A549 (cell line): ENCODE measurements at regions not wholly inside any gene's neighbourhood (a gene's known extent, or its start where the extent isn't known, plus 50 kb on each side); places are given as distances from the start of the nearest gene placed in this dataset.
A peak's percentile ranks its signal among the peaks of the same experiment; 100 is the strongest.

ENCODE experiments used
- ATAC-seq, 2 experiments: fragments of 200-7000 bp in 1 of 2; fragments of >200 bp in 1 of 2; cut with Nextera tagmentation in 1 of 2; cut with Tn5 transposase in 1 of 2; 3 replicates each; pipeline versions ENCODE4 v1.8.0 to v1.9.1; 2018 to 2020; ENCODE audit warnings: mild to moderate bottlenecking in 1 of 2, moderate library complexity in 1 of 2
- CTCF ChIA-PET: fragments of 300-600 bp; sonication (Branson Sonifier 250); formaldehyde crosslinking; extraction: SDS; loops from one replicate; lab custom pipeline; 2021; ENCODE audit warnings: antibody characterized with exemption, inconsistent platforms; lab: Yijun Ruan, JAX
- POLR2A ChIA-PET: fragments of 350-600 bp; formaldehyde crosslinking; extraction: SDS; loops from one replicate; lab custom pipeline; 2021; ENCODE audit warnings: antibody characterized with exemption, inconsistent platforms; lab: Yijun Ruan, JAX
- DNase-seq, 2 experiments: peaks; one replicate each; pipeline versions ENCODE4 v3.0.0 to v3.0.0-alpha.2; 2011 to 2016; ENCODE audit warnings: low read depth in 1 of 2, low spot score in 1 of 2
- FAIRE-seq: peaks from 2 replicates; lab custom pipeline; 2011; peaks lifted over from hg19 to GRCh38; lab: Jason Lieb, UNC
- H3K27ac ChIP-seq, 2 experiments: fragments of >200 bp; sonication (Bioruptor Twin); formaldehyde crosslinking; 3 replicates each; pipeline ENCODE4 v1.5.1; 2016 to 2017
- H3K4me1 ChIP-seq: fragments of >200 bp; sonication (Bioruptor Twin); formaldehyde crosslinking; 3 replicates; pipeline ENCODE4 v1.6.1; 2016
- H3K4me2 ChIP-seq: fragments of >200 bp; sonication (Bioruptor Twin); formaldehyde crosslinking; 3 replicates; pipeline ENCODE4 v1.6.1; 2016
- H3K4me3 ChIP-seq: fragments of >200 bp; sonication (Bioruptor Twin); formaldehyde crosslinking; 3 replicates; pipeline ENCODE4 v1.5.1; 2016
- H3K9me3 ChIP-seq: fragments of >200 bp; sonication (Bioruptor Twin); formaldehyde crosslinking; 3 replicates; pipeline ENCODE4 v1.6.1; 2016
- CBX2 ChIP-seq: fragments of 200-600 bp; sonication (generic); IDR thresholded peaks from 2 replicates; pipeline ENCODE4 v1.6.1; 2016; ENCODE audit warnings: low read depth, mild to moderate bottlenecking, borderline replicate concordance
- CHD4 ChIP-seq: fragments of 200-600 bp; sonication (generic); IDR thresholded peaks from 2 replicates; pipeline ENCODE4 v1.6.1; 2016; ENCODE audit warnings: antibody characterized with exemption, mild to moderate bottlenecking, borderline replicate concordance
- EP300 ChIP-seq, 2 experiments: fragments of >200 bp; sonication (Bioruptor Twin); formaldehyde crosslinking; IDR thresholded peaks; 2 replicates in 1 of 2; 3 replicates in 1 of 2; pipeline ENCODE4 v1.6.1; 2016 to 2017
- HDAC2 ChIP-seq: fragments of 200-600 bp; sonication (generic); IDR thresholded peaks from 2 replicates; pipeline ENCODE4 v1.6.1; 2016
- HMGXB4 ChIP-seq: fragments of 250-450 bp; sonication (Bioruptor Pico); IDR thresholded peaks from 2 replicates; pipeline ENCODE4 v1.5.0; 2021; ENCODE audit warnings: mild to moderate bottlenecking, moderate library complexity, borderline replicate concordance
- HOXB13 ChIP-seq: fragments of 250-450 bp; sonication (Bioruptor Pico); IDR thresholded peaks from 2 replicates; pipeline ENCODE4 v1.5.0; 2020; ENCODE audit warnings: low read depth, mild to moderate bottlenecking, moderate library complexity
- HOXB5 ChIP-seq: fragments of 250-450 bp; sonication (Bioruptor Pico); IDR thresholded peaks from 2 replicates; pipeline ENCODE4 v1.5.0; 2020; ENCODE audit warnings: mild to moderate bottlenecking, moderate library complexity
- JUN ChIP-seq, 2 experiments: fragments of >200 bp; sonication (Bioruptor Twin); formaldehyde crosslinking; IDR thresholded peaks; 2 replicates in 1 of 2; 3 replicates in 1 of 2; pipeline ENCODE4 v1.6.1; 2016 to 2017
- KDM1A ChIP-seq: fragments of 200-600 bp; sonication (generic); IDR thresholded peaks from 2 replicates; pipeline ENCODE4 v1.6.1; 2016; ENCODE audit warnings: low read depth, mild to moderate bottlenecking
- KDM5A ChIP-seq: fragments of 200-600 bp; sonication (generic); IDR thresholded peaks from 2 replicates; pipeline ENCODE4 v1.6.1; 2016; ENCODE audit warnings: antibody characterized with exemption, mild to moderate bottlenecking
- MAFK ChIP-seq: fragments of 450-650 bp; IDR thresholded peaks from 2 replicates; pipeline ENCODE4 v1.6.1; 2014; ENCODE audit not compliant: partially characterized antibody
- MAX ChIP-seq: IDR thresholded peaks from 2 replicates; pipeline ENCODE4 v1.6.1; 2012
- MYC ChIP-seq: IDR thresholded peaks from 2 replicates; pipeline ENCODE4 v1.6.1; 2012; ENCODE audit warnings: mild to moderate bottlenecking, inconsistent platforms, low read length, improper control_type of control experiment, borderline replicate concordance
- NFE2L2 ChIP-seq: fragments of 150-350 bp; conservative IDR thresholded peaks from 2 replicates; pipeline ENCODE4 v1.6.1; 2014; ENCODE audit warnings: low read length
- NPAS2 ChIP-seq: fragments of 250-450 bp; sonication (Bioruptor Pico); IDR thresholded peaks from 2 replicates; pipeline ENCODE4 v1.8.0; 2022; ENCODE audit warnings: mild to moderate bottlenecking, moderate library complexity, borderline replicate concordance
- POLR2A ChIP-seq: IDR thresholded peaks from 2 replicates; pipeline ENCODE4 v1.6.1; 2012; ENCODE audit warnings: mild to moderate bottlenecking, low read length
- POLR2AphosphoS2 ChIP-seq: conservative IDR thresholded peaks from 2 replicates; pipeline ENCODE4 v1.6.1; 2012; ENCODE audit warnings: low read length, improper control_type of control experiment, inconsistent platforms
- RARB ChIP-seq: fragments of 250-450 bp; sonication (Bioruptor Pico); IDR thresholded peaks from 2 replicates; pipeline ENCODE4 v1.8.0; 2021; ENCODE audit warnings: mild to moderate bottlenecking, moderate library complexity
- RCOR1 ChIP-seq: fragments of 150-350 bp; IDR thresholded peaks from 2 replicates; pipeline ENCODE4 v1.6.1; 2014; ENCODE audit warnings: antibody characterized with exemption, low read length, low read depth
- REST ChIP-seq: fragments of 200-600 bp; sonication (generic); IDR thresholded peaks from 2 replicates; pipeline ENCODE4 v1.6.1; 2016; ENCODE audit warnings: antibody characterized with exemption, mild to moderate bottlenecking, moderate library complexity
- RFX5 ChIP-seq: fragments of 450-650 bp; IDR thresholded peaks from 2 replicates; pipeline ENCODE4 v1.7.1; 2014; ENCODE audit warnings: antibody characterized with exemption, mild to moderate bottlenecking, moderate library complexity
- TFCP2L1 ChIP-seq: fragments of 250-450 bp; sonication (Bioruptor Pico); IDR thresholded peaks from 2 replicates; pipeline ENCODE4 v1.5.0; 2021; ENCODE audit warnings: mild to moderate bottlenecking
- TP53 ChIP-seq: fragments of 250-450 bp; sonication (Bioruptor Pico); IDR thresholded peaks from 2 replicates; pipeline ENCODE4 v1.5.0; 2021; ENCODE audit warnings: mild to moderate bottlenecking, moderate library complexity
- ZSCAN20 ChIP-seq: fragments of 250-450 bp; sonication (Bioruptor Pico); IDR thresholded peaks from 2 replicates; pipeline ENCODE4 v1.8.0; 2022; ENCODE audit warnings: mild to moderate bottlenecking, moderate library complexity
- WGBS: methylation state at CpG from one replicate; pipeline ENCODE4 v1.1.6; 2017; ENCODE audit errors: missing lambda C conversion rate; 5-methylcytosine and 5-hydroxymethylcytosine counted together

GRCh38 chr2:236743921-236744280 is 174.3 kb downstream of the ACKR3 start:
- H3K9me3 ChIP-seq, result no peaks in the 10 kb centered on the region
- ATAC-seq, result no peak
- no peak for FAIRE-seq
- DNase-seq, result no peak
- H3K4me1 ChIP-seq, result peaks cover 41% of the 10 kb centered on the region
- TF ChIP-seq CBX2 (no peak), KDM5A (no peak), MAFK (no peak), HMGXB4 (CRISPR knock-in tag) (no peak), NPAS2 (CRISPR knock-in tag) (no peak), MAX (no peak), RCOR1 (no peak), HOXB5 (CRISPR knock-in tag) (no peak), POLR2AphosphoS2 (no peak), TP53 (CRISPR knock-in tag) (no peak), CHD4 (no peak), RARB (no peak), NFE2L2 (no peak), MYC (no peak), KDM1A (no peak), POLR2A (no peak), ZSCAN20 (no peak), TFCP2L1 (CRISPR knock-in tag) (no peak), HDAC2 (no peak), RFX5 (no peak)
- H3K4me3 ChIP-seq, result no peak overlapping the region
- 39% methylated on average over 1 of the region's 1 CpG for WGBS
- peak overlapping the region; percentile 73 to 79; a peak in 5 of 6 replicates for H3K27ac ChIP-seq
- no peak overlapping the region for H3K4me2 ChIP-seq
- ChIA-PET CTCF (interaction anchor here (1.1 to 1.3 kb wide), 3 partner anchors 14 to 391 kb away, joined by 3 to 4 read pairs (median 3); no protein-coding TSS in a partner anchor), POLR2A (no interaction called here)

GRCh38 chr2:236744281-236744705 is 174.7 kb downstream of the ACKR3 start:
- 86% methylated on average over 6 of the region's 6 CpGs for whole genome bisulfite sequencing
- no peak for DNase-seq
- POLR2A ChIA-PET, result interaction anchor here (2.3 kb wide), 1 partner anchor 26 kb away, joined by 17 read pairs; no protein-coding TSS in a partner anchor
- Histone ChIP-seq H3K4me1 (peaks cover 41% of the 10 kb centered on the region), H3K4me3 (no peak overlapping the region), H3K27ac (peak overlapping the region; percentile 73 to 79), H3K9me3 (no peaks in the 10 kb centered on the region), H3K4me2 (peak overlapping the region; percentile 63)
- FAIRE-seq, result no peak
- ATAC-seq, result no peak
- CTCF ChIA-PET, result interaction anchor here (1.1 to 1.3 kb wide), 2 partner anchors 14 to 79 kb away, joined by 3 read pairs; no protein-coding TSS in a partner anchor
- TF ChIP-seq MAFK (peak; percentile 72), EP300 (IDR thresholded peaks at IDR 0.05) (no peak), REST (no peak), HOXB13 (no peak), CBX2 (no peak), KDM5A (no peak), JUN (IDR thresholded peaks at IDR 0.05) (no peak)
- TF ChIP-seq, all 56 proteins: peak for 1
